ENCODE measurements at regions not wholly inside any gene's neighbourhood (a gene's known extent, or its start where the extent isn't known, plus 50 kb on each side); places are given as distances from the start of the nearest gene placed in this dataset.

DNA sequence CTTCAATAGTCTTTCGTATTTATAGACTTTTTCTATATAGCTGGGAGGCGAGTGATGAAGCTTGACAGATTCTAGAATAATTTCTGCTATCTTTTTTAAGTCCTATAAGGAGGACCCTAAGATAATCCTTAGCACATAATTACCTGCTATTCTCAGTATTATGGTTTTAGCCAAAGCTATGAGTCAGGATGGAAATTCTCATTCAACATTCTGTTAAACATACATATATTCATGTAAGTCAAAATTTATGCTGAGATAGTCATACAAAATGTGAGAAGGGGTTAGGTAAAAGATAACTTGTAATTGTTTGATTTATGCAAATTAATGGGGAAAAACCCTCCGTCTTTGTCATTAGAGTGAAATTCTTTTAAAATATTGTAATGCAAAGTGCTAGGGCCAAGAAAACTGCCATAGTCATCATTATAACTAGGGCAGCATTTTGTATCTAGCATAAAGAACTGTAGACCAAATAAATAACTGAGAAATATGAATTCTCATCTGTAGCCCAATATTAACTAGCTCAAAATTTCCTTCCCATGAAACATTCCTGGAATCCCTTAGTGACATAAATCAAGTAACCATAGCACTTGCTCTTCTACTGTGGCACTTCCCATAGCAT lies 118.5 kb downstream of the MRPS30 start:
- H3K9me3 ChIP-seq = no peaks in the 10 kb centered on the region
- TF ChIP-seq, protein P1, sequence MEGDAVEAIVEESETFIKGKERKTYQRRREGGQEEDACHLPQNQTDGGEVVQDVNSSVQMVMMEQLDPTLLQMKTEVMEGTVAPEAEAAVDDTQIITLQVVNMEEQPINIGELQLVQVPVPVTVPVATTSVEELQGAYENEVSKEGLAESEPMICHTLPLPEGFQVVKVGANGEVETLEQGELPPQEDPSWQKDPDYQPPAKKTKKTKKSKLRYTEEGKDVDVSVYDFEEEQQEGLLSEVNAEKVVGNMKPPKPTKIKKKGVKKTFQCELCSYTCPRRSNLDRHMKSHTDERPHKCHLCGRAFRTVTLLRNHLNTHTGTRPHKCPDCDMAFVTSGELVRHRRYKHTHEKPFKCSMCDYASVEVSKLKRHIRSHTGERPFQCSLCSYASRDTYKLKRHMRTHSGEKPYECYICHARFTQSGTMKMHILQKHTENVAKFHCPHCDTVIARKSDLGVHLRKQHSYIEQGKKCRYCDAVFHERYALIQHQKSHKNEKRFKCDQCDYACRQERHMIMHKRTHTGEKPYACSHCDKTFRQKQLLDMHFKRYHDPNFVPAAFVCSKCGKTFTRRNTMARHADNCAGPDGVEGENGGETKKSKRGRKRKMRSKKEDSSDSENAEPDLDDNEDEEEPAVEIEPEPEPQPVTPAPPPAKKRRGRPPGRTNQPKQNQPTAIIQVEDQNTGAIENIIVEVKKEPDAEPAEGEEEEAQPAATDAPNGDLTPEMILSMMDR (IDR thresholded peaks at IDR 0.05) = no peak
- H3K4me1 ChIP-seq = no peaks in the 10 kb centered on the region
- no peak overlapping the region for H3K27ac ChIP-seq
- H3K4me3 ChIP-seq = no peak overlapping the region
- no peaks in the 10 kb centered on the region for H3K27me3 ChIP-seq
- H3K36me3 ChIP-seq = no peaks in the 10 kb centered on the region
- intact Hi-C loops (cut with DNase I) = no loop called here
- no peak for DNase-seq (ENCODE audit: low spot score in 2 of 2)

DNA sequence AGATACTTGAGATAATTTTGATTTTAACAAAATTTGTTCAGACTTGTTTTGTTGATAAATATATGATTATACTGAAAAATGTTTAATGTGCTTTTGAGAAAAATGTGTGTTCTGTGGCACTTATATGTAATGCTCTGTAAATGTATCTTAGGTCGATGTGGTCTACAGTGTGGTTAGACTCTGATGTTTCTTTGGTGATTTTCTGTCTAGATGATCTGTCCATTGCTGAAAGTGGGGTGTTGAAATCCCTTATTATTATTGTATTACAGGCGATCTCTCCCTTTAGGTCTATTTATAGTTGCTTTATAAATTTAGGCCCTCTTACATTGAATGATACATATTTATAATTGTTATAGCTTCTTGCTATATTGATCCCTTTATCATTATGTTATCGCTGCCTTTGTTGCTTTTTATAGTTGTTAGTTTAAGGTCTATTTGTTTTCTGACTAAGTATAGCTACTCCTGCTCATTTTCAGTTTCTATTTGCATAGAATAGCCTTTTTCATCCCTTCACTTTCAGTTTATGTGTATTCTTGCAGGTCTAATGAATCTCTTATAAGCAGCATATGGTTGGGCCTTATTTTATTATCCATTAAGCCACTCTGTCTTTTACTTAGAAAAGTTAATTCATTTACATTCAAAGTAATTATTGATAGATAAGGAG lies 124.3 kb downstream of the MRPS30 start:
- Histone ChIP-seq H3K4me1 (no peaks in the 10 kb centered on the region), H3K36me3 (no peaks in the 10 kb centered on the region), H3K27me3 (no peaks in the 10 kb centered on the region), H3K4me3 (no peak overlapping the region), H3K27ac (no peak overlapping the region), H3K9me3 (no peaks in the 10 kb centered on the region)
- DNase-seq (ENCODE audit: low spot score in 2 of 2) = no peak
- TF ChIP-seq, protein P1 (IDR thresholded peaks at IDR 0.05) = no peak
- intact Hi-C loops (cut with DNase I) = no loop called here

DNA sequence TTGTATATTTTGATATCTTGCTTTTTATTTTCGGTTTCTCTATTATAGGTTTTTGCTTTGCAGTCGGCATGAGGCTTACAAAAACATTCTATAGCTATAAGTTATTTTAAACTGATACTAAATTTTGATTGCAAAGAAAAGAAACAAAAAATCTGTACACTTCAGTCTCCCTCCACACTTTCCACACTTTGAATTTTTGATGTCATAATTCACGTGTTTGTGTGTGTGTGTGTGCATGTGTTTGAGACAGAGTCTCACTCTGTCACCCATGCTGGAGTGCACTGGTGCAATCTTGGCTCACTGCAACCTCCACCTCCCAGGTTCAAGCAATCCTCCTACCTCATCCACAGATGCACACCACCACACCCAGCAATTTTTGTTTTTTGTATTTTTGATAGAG lies 124.9 kb downstream of the MRPS30 start:
- intact Hi-C loops (cut with DNase I) = no loop called here
- Histone ChIP-seq H3K9me3 (no peaks in the 10 kb centered on the region), H3K27me3 (no peaks in the 10 kb centered on the region), H3K4me3 (no peak overlapping the region), H3K27ac (no peak overlapping the region), H3K4me1 (no peaks in the 10 kb centered on the region), H3K36me3 (no peaks in the 10 kb centered on the region)
- DNase-seq (ENCODE audit: low spot score in 2 of 2) = no peak
- TF ChIP-seq, protein P1 (IDR thresholded peaks at IDR 0.05) = no peak

DNA sequence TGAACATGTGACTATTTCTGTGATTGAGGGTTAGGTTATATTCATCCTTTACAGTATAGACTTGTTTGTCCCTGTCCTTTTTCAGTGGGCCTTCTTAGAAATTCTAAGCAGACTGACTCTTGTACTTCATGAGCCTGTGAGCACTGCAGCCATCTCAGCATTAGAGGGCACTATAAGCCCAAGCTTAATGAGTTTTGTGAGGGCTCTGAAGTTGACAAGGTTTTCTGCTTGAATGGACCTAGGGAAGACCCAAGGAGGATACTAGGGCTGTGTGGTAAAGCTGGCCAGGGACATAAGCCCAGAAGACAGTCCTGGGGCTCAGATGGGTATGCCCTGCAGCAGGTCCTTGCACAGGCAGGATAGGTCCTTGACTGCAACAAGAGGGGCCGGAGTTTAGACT lies 126.5 kb downstream of the MRPS30 start:
- Histone ChIP-seq H3K4me3 (no peak overlapping the region), H3K9me3 (no peaks in the 10 kb centered on the region), H3K27me3 (no peaks in the 10 kb centered on the region), H3K4me1 (no peaks in the 10 kb centered on the region), H3K36me3 (no peaks in the 10 kb centered on the region), H3K27ac (no peak overlapping the region)
- TF ChIP-seq, protein P1 (IDR thresholded peaks at IDR 0.05) = no peak
- intact Hi-C loops (cut with DNase I) = no loop called here
- no peak for DNase-seq (ENCODE audit: low spot score in 2 of 2)

DNA sequence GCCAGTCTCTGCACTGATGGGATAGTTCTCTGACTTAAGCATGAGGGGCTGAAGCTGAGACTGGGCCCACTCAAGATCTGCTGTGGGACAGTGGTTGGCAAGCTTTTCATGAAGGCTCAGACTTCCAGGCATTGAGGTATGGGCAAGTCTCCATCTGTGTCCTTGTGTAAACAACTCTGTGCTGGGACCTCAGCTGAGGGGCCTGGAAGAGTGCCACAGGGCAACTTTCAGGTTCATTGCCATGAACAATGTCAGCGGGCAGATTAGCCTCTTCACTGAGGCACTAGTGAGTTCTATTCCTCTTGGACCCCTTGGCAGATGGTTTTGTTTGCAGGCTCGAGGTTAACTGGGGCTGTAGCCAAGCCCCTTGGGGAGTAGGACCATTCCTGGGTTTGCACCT lies 127.1 kb downstream of the MRPS30 start:
- DNase-seq (ENCODE audit: low spot score in 2 of 2) = no peak
- H3K36me3 ChIP-seq = no peaks in the 10 kb centered on the region
- no peaks in the 10 kb centered on the region for H3K9me3 ChIP-seq
- TF ChIP-seq, protein P1 (IDR thresholded peaks at IDR 0.05) = no peak
- H3K27ac ChIP-seq = no peak overlapping the region
- H3K4me1 ChIP-seq = no peaks in the 10 kb centered on the region
- H3K27me3 ChIP-seq = no peaks in the 10 kb centered on the region
- no peak overlapping the region for H3K4me3 ChIP-seq
- intact Hi-C loops (cut with DNase I) = no loop called here
